GM12878 (cell line): ENCODE measurements at regions not wholly inside any gene's neighbourhood (a gene's known extent, or its start where the extent isn't known, plus 50 kb on each side); places are given as distances from the start of the nearest gene placed in this dataset.

ENCODE experiments used
- CBFB ChIP-seq: IDR thresholded peaks from 2 replicates; pipeline ENCODE4 v1.6.1; 2016; ENCODE audit warnings: antibody characterized with exemption, low read depth
- CHD2 ChIP-seq: IDR thresholded peaks from 2 replicates; pipeline ENCODE4 v1.6.1; 2011; ENCODE audit warnings: low read depth, low read length, improper control_type of control experiment, borderline replicate concordance
- ETV6 ChIP-seq, 2 experiments: fragments of 450-650 bp in 1 of 2; IDR thresholded peaks in 1 of 2; conservative IDR thresholded peaks in 1 of 2; 2 replicates each; pipeline ENCODE4 v1.6.1; 2014; ENCODE audit warnings: antibody characterized with exemption in 1 of 2, borderline replicate concordance in 1 of 2, low read depth in 1 of 2, mild to moderate bottlenecking in 1 of 2, moderate library complexity in 1 of 2
- EZH2 ChIP-seq: IDR thresholded peaks from 2 replicates; pipeline ENCODE4 v1.6.1; 2012; ENCODE audit warnings: low read depth, mild to moderate bottlenecking, control low read depth, inconsistent platforms, low read length, borderline replicate concordance; ENCODE audit not compliant: control insufficient read depth
- MAX ChIP-seq: IDR thresholded peaks from 2 replicates; pipeline ENCODE4 v1.6.1; 2012; ENCODE audit warnings: low read depth, low read length, improper control_type of control experiment
- NR2C2 ChIP-seq: IDR thresholded peaks from 2 replicates; pipeline ENCODE4 v1.6.1; 2011; ENCODE audit warnings: borderline replicate concordance, low read depth; ENCODE audit not compliant: control insufficient read depth, insufficient read length
- POLR2A ChIP-seq: IDR thresholded peaks from 2 replicates; pipeline ENCODE4 v1.6.1; 2011; ENCODE audit warnings: low read depth, mild to moderate bottlenecking, low read length
- POLR2AphosphoS5 ChIP-seq: IDR thresholded peaks from 2 replicates; pipeline ENCODE4 v1.6.1; 2011; ENCODE audit warnings: mild to moderate bottlenecking, low read length, inconsistent platforms
- SIN3A ChIP-seq: IDR thresholded peaks from 2 replicates; pipeline ENCODE4 v1.6.1; 2012; ENCODE audit warnings: low read depth, low read length, improper control_type of control experiment
- USF1 ChIP-seq: IDR thresholded peaks from 2 replicates; pipeline ENCODE4 v1.6.1; 2011; ENCODE audit warnings: borderline replicate concordance, low read depth, mild to moderate bottlenecking, moderate library complexity, mixed read lengths, low read length; ENCODE audit not compliant: insufficient read depth; ENCODE audit errors: extremely low read length
- ZNF24 ChIP-seq: fragments of 450-650 bp; IDR thresholded peaks from 2 replicates; pipeline ENCODE4 v1.6.1; 2017; ENCODE audit warnings: antibody characterized with exemption, mild to moderate bottlenecking
- ZNF274 ChIP-seq: IDR thresholded peaks from one replicate; pipeline ENCODE4 v1.8.0; 2011; ENCODE audit not compliant: insufficient read length, insufficient read depth
- TF ChIP-seq, protein P1 (sequence below), 3 experiments: IDR thresholded peaks in 2 of 3; conservative IDR thresholded peaks in 1 of 3; 2 replicates each; pipeline ENCODE4 v1.5.1; 2011; ENCODE audit warnings: low read depth in 3 of 3, low read length in 3 of 3, mild to moderate bottlenecking in 3 of 3, control low read depth in 2 of 3, moderate library complexity in 2 of 3, inconsistent platforms in 1 of 3, mixed read lengths in 1 of 3; ENCODE audit not compliant: control insufficient read depth in 2 of 3, insufficient read depth in 1 of 3; ENCODE audit errors: extremely low read depth in 1 of 3

DNA sequence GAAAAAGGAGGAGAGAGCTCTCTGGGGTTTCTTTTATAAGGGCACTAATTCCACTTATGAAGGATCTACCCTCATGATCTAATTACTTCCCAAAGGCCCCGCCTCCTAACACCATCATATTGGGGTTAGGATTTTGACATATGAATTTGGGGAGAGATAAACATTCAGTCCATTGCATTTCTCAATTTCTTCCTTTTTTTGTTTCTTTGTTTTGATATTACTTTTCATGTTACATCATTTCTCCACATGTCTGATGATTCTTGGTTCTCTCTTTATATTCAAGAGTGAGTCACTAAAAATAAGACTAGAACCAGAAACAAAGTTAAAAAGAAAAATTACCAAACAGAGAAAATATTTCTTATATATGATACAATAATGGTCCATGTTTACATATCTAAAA lies 63.2 kb upstream of the DUSP10 start:
- no peak for TF ChIP-seq POLR2AphosphoS5
- TF ChIP-seq MAX: no peak
- no peak for TF ChIP-seq CBFB
- no peak for TF ChIP-seq POLR2A
- TF ChIP-seq, protein P1, sequence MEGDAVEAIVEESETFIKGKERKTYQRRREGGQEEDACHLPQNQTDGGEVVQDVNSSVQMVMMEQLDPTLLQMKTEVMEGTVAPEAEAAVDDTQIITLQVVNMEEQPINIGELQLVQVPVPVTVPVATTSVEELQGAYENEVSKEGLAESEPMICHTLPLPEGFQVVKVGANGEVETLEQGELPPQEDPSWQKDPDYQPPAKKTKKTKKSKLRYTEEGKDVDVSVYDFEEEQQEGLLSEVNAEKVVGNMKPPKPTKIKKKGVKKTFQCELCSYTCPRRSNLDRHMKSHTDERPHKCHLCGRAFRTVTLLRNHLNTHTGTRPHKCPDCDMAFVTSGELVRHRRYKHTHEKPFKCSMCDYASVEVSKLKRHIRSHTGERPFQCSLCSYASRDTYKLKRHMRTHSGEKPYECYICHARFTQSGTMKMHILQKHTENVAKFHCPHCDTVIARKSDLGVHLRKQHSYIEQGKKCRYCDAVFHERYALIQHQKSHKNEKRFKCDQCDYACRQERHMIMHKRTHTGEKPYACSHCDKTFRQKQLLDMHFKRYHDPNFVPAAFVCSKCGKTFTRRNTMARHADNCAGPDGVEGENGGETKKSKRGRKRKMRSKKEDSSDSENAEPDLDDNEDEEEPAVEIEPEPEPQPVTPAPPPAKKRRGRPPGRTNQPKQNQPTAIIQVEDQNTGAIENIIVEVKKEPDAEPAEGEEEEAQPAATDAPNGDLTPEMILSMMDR (IDR thresholded peaks at IDR 0.05 in 2 of 3, conservative IDR thresholded peaks at IDR 0.05 in 1 of 3; ENCODE audit: control insufficient read depth in 2 of 3, extremely low read depth in 1 of 3, insufficient read depth in 1 of 3, low read depth in 3 of 3, low read length in 3 of 3): no peak
- no peak for TF ChIP-seq USF1
- TF ChIP-seq EZH2: no peak
- no peak for TF ChIP-seq ZNF24
- no peak for TF ChIP-seq ETV6 (conservative IDR thresholded peaks at IDR 0.05 in 1 of 2, IDR thresholded peaks at IDR 0.05 in 1 of 2; ENCODE audit: borderline replicate concordance in 1 of 2, low read depth in 1 of 2)
- no peak for TF ChIP-seq CHD2
- TF ChIP-seq SIN3A: no peak
- TF ChIP-seq ZNF274: no peak
- no peak for TF ChIP-seq NR2C2
